Gastroesophageal sphincter (tissue), 4 donors: ENCODE measurements at regions not wholly inside any gene's neighbourhood (a gene's known extent, or its start where the extent isn't known, plus 50 kb on each side); places are given as distances from the start of the nearest gene placed in this dataset.

ENCODE experiments used
- ATAC-seq: fragments of 150-250 bp; one replicate; pipeline ENCODE4 v1.9.1; 2016; ENCODE audit warnings: mild to moderate bottlenecking, moderate library complexity
- H3K27ac ChIP-seq, 4 donors: fragments of 200-600 bp; sonication (generic) in 3 of 4; 1 replicate in 3 of 4; 2 replicates in 1 of 4; pipeline ENCODE4 v1.5.1; 2016 to 2019
- H3K27me3 ChIP-seq: fragments of 200-600 bp; sonication (generic); one replicate; pipeline ENCODE4 v1.5.1; 2019
- H3K36me3 ChIP-seq, 2 donors: fragments of 200-600 bp; sonication (generic); one replicate each; pipeline ENCODE4 v1.5.1; 2019; ENCODE audit warnings: control low read depth in 1 of 2
- H3K4me1 ChIP-seq, 3 donors: fragments of 200-600 bp; sonication (generic); 1 replicate in 2 of 3; 2 replicates in 1 of 3; pipeline ENCODE4 v1.5.1; 2016 to 2019; ENCODE audit warnings: control low read depth in 2 of 3
- H3K4me3 ChIP-seq, 2 donors: fragments of 200-600 bp; sonication (generic); one replicate each; pipeline ENCODE4 v1.5.1; 2019; ENCODE audit warnings: mild to moderate bottlenecking in 1 of 2, moderate library complexity in 1 of 2
- H3K9me3 ChIP-seq, 3 donors: fragments of 200-600 bp; sonication (generic); one replicate each; pipeline ENCODE4 v1.5.1; 2017 to 2019; ENCODE audit warnings: control low read depth in 2 of 3
- CTCF ChIP-seq, 4 experiments: fragments of 200-600 bp in 2 of 4; fragments of 450-650 bp in 2 of 4; sonication (generic) in 1 of 4; IDR thresholded peaks; one replicate each; pipeline ENCODE4 v1.5.1; 2017 to 2019; ENCODE audit warnings: antibody characterized with exemption in 4 of 4, mild to moderate bottlenecking in 2 of 4, moderate library complexity in 2 of 4
- EP300 ChIP-seq: sonication (generic); formaldehyde crosslinking; IDR thresholded peaks from one replicate; pipeline ENCODE4 v1.6.1; 2017; ENCODE audit warnings: antibody characterized with exemption, mild to moderate bottlenecking
- POLR2A ChIP-seq, 2 donors: fragments of 450-650 bp; IDR thresholded peaks; one replicate each; pipeline ENCODE4 v1.6.1; 2017; ENCODE audit warnings: antibody characterized with exemption in 2 of 2, mild to moderate bottlenecking in 2 of 2, moderate library complexity in 1 of 2
- POLR2AphosphoS5 ChIP-seq: sonication (generic); formaldehyde crosslinking; IDR thresholded peaks from one replicate; pipeline ENCODE4 v1.6.1; 2017; ENCODE audit warnings: antibody characterized with exemption
- WGBS, 2 donors: methylation state at CpG; one replicate each; pipeline ENCODE4 v1.1.5; 2018; ENCODE audit warnings: low coverage in 1 of 2; 5-methylcytosine and 5-hydroxymethylcytosine counted together

GRCh38 chr4:65019775-65020174, 610.5 kb upstream of the TECRL start:
- 51 to 60% methylated on average over 3 of the region's 3 CpGs for WGBS, 2 donors
- H3K4me3 ChIP-seq: no peak overlapping the region
- TF ChIP-seq POLR2AphosphoS5 (no peak), CTCF (IDR thresholded peaks at IDR 0.05) (no peak), POLR2A (IDR thresholded peaks at IDR 0.05) (no peak), EP300 (no peak)
- no peak overlapping the region for H3K27ac ChIP-seq
- no peaks in the 10 kb centered on the region for H3K9me3 ChIP-seq
- ATAC-seq: no peak
- no peaks in the 10 kb centered on the region for H3K4me1 ChIP-seq
- no peaks in the 10 kb centered on the region for H3K27me3 ChIP-seq
- H3K36me3 ChIP-seq: no peaks in the 10 kb centered on the region

GRCh38 chr4:65018313-65018712, 609.1 kb upstream of the TECRL start:
- no peak for TF ChIP-seq POLR2AphosphoS5
- TF ChIP-seq EP300: no peak
- TF ChIP-seq POLR2A (IDR thresholded peaks at IDR 0.05): no peak
- TF ChIP-seq CTCF (IDR thresholded peaks at IDR 0.05): no peak
- H3K4me3 ChIP-seq: no peak overlapping the region
- H3K9me3 ChIP-seq: no peaks in the 10 kb centered on the region
- 85 to 100% methylated on average over 1 of the region's 1 CpG for WGBS, 2 donors
- no peak overlapping the region for H3K27ac ChIP-seq
- ATAC-seq: no peak
- H3K4me1 ChIP-seq: no peaks in the 10 kb centered on the region
- no peaks in the 10 kb centered on the region for H3K27me3 ChIP-seq
- H3K36me3 ChIP-seq: no peaks in the 10 kb centered on the region

GRCh38 chr4:65014078-65014477, 604.8 kb upstream of the TECRL start:
- 36 to 93% methylated on average over 1 to 3 of the region's 4 CpGs for WGBS, 2 donors
- TF ChIP-seq EP300: no peak
- ATAC-seq: no peak
- Histone ChIP-seq H3K27ac (no peak overlapping the region), H3K9me3 (no peaks in the 10 kb centered on the region), H3K4me1 (no peaks in the 10 kb centered on the region), H3K27me3 (no peaks in the 10 kb centered on the region), H3K4me3 (no peak overlapping the region), H3K36me3 (no peaks in the 10 kb centered on the region)

- H3K27me3 ChIP-seq: no peaks in the 10 kb centered on the region
- no peaks in the 10 kb centered on the region for H3K9me3 ChIP-seq
- WGBS, 2 donors: 16 to 28% methylated on average over 5 of the region's 5 CpGs
- no peaks in the 10 kb centered on the region for H3K36me3 ChIP-seq
- no peak overlapping the region for H3K4me3 ChIP-seq
- TF ChIP-seq POLR2AphosphoS5: no peak
- no peak for TF ChIP-seq POLR2A (IDR thresholded peaks at IDR 0.05)
- TF ChIP-seq CTCF (IDR thresholded peaks at IDR 0.05): peak in 3 of 4 experiments; percentile 9 to 40 (median 15)
- TF ChIP-seq EP300: no peak
- no peak for ATAC-seq
- H3K4me1 ChIP-seq: no peaks in the 10 kb centered on the region
- no peak overlapping the region for H3K27ac ChIP-seq
These were observed 598.7 kb upstream of the TECRL start for GRCh38 chr4:65007841-65008439.

- Histone ChIP-seq H3K27ac (no peak overlapping the region), H3K36me3 (no peaks in the 10 kb centered on the region), H3K4me3 (no peak overlapping the region), H3K4me1 (no peaks in the 10 kb centered on the region), H3K9me3 (no peaks in the 10 kb centered on the region), H3K27me3 (no peaks in the 10 kb centered on the region)
- no peak for ATAC-seq
- TF ChIP-seq EP300 (no peak), POLR2A (IDR thresholded peaks at IDR 0.05) (no peak), CTCF (IDR thresholded peaks at IDR 0.05) (no peak), POLR2AphosphoS5 (no peak)
These were observed 565.9 kb upstream of the TECRL start for GRCh38 chr4:64975177-64975576.
